ENCODE measurements at regions not wholly inside any gene's neighbourhood (a gene's known extent, or its start where the extent isn't known, plus 50 kb on each side); places are given as distances from the start of the nearest gene placed in this dataset.

DNA sequence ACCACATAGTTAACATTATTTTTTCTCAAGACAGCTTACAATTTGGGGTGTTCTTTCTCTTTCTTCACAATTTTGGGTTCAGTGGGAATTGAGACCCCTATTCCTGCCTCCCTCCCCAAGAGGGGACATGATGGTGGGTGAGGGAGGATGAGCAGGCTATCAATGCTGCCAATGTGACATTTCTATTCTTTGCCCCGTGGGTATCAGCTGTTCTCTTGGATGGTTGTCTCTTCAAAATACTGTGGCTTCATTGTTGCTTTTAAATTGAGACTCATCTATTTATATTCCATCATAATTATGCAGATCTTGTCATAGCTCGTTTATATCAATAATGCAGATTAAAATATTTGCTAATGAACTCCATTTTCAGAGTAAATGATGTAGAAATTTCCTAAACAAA, 56.5 kb upstream of the ANO4 start:
- DNase-seq (ENCODE audit: low read depth in 4 of 4, low spot score in 2 of 4) = no peak

DNA sequence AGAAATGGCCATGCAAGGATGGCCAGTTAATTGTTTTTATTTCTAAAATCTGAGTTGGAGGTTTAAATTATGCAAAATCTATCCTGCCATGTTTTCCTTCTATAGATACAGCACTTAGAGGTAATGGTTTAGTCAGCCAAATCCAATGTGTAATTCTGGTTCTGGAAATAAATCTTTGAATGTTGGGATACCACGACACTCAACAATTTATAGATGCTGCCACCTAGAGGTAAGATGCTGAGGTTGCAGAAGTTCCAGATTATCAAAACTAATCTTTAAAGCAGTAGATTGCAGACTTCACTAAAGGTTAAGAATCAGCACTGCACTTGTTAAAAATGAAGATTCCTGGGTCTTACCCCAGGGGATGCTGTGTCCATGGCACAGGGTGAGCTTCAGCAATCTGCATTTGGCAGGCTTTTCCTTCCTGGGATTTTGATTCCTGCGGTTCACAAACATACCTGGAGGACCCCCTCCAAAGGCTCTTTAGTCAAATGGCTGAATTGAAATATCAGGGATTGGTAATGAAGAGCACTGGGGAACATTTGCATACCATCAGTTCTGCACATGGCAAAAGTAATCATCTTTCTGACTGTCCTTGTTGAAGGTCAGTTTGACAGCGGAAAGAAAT, 53.4 kb upstream of the ANO4 start:
- DNase-seq (ENCODE audit: low read depth in 4 of 4, low spot score in 2 of 4) = no peak

DNA sequence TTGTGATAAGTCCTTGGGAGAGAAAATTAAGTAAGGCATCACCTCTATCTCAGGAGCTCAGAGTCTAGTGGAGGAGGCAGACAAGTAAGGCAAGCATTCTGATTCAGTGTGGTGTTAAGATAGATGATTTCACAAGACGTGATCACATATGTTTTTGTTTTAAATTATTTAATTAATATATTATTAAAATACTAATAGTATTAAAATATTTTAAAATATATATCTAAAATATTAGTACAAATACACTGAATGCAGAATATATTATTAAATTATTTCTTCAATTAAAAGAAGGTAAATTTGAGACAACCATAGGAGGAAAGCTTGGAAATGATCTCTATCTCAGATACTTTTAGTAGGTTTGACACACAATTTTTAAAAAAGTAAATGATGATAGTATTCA, 51.5 kb upstream of the ANO4 start:
- no peak for DNase-seq (ENCODE audit: low read depth in 4 of 4, low spot score in 2 of 4)
